ENCODE measurements at regions not wholly inside any gene's neighbourhood (a gene's known extent, or its start where the extent isn't known, plus 50 kb on each side); places are given as distances from the start of the nearest gene placed in this dataset.

DNA sequence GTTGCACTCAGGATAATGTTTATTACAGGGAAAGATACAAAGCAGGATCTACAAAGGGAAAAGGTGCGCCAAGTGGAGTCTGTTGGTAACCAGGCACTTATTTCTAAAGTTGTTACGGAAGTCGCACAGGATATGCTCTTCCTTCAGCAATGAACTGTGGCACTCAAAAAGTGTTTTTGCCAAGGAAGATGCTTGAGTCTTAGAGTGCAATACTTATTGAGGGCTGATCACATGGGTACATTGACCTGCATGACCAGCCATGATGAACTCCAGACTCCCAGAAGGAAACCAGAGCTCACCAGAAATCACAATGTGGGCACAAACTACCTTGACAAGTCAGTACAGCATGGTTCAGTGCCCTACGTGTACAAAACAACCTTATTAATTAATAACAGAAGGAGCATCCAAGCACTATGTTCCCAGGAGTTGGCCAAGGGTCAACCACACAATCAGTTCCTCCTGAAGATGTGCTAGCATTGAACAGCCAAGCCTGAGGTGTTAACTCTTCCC, 270.7 kb upstream of the TFAP2D start:
- TF ChIP-seq RCOR1 (IDR thresholded peaks at IDR 0.05; ENCODE audit: insufficient replicate concordance, low read length) (no peak), CHD1 (IDR thresholded peaks at IDR 0.05; ENCODE audit: low read depth, low read length) (no peak), BHLHE40 (IDR thresholded peaks at IDR 0.05; ENCODE audit: low read depth, low read length) (no peak), MAFK (IDR thresholded peaks at IDR 0.05; ENCODE audit: low read depth, low read length) (no peak), SMC3 (IDR thresholded peaks at IDR 0.05; ENCODE audit: low read depth, low read length) (no peak), POLR2A (IDR thresholded peaks at IDR 0.05; ENCODE audit: low read depth, low read length) (no peak), MAZ (IDR thresholded peaks at IDR 0.05; ENCODE audit: borderline replicate concordance, low read depth, low read length) (no peak), RAD21 (IDR thresholded peaks at IDR 0.05; ENCODE audit: low read length) (no peak), FOS (IDR thresholded peaks at IDR 0.05; ENCODE audit: low read depth, low read length) (no peak), CEBPB (IDR thresholded peaks at IDR 0.05; ENCODE audit: low read depth, low read length) (no peak), RFX5 (IDR thresholded peaks at IDR 0.05; ENCODE audit: low read depth, low read length) (no peak)
- TF ChIP-seq, protein P1, sequence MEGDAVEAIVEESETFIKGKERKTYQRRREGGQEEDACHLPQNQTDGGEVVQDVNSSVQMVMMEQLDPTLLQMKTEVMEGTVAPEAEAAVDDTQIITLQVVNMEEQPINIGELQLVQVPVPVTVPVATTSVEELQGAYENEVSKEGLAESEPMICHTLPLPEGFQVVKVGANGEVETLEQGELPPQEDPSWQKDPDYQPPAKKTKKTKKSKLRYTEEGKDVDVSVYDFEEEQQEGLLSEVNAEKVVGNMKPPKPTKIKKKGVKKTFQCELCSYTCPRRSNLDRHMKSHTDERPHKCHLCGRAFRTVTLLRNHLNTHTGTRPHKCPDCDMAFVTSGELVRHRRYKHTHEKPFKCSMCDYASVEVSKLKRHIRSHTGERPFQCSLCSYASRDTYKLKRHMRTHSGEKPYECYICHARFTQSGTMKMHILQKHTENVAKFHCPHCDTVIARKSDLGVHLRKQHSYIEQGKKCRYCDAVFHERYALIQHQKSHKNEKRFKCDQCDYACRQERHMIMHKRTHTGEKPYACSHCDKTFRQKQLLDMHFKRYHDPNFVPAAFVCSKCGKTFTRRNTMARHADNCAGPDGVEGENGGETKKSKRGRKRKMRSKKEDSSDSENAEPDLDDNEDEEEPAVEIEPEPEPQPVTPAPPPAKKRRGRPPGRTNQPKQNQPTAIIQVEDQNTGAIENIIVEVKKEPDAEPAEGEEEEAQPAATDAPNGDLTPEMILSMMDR (conservative IDR thresholded peaks at IDR 0.05; ENCODE audit: low read depth, low read length) = no peak
- TF ChIP-seq, protein P2, sequence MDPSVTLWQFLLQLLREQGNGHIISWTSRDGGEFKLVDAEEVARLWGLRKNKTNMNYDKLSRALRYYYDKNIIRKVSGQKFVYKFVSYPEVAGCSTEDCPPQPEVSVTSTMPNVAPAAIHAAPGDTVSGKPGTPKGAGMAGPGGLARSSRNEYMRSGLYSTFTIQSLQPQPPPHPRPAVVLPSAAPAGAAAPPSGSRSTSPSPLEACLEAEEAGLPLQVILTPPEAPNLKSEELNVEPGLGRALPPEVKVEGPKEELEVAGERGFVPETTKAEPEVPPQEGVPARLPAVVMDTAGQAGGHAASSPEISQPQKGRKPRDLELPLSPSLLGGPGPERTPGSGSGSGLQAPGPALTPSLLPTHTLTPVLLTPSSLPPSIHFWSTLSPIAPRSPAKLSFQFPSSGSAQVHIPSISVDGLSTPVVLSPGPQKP (IDR thresholded peaks at IDR 0.05; ENCODE audit: borderline replicate concordance, low read depth, low read length) = no peak
- TF ChIP-seq, protein P3, sequence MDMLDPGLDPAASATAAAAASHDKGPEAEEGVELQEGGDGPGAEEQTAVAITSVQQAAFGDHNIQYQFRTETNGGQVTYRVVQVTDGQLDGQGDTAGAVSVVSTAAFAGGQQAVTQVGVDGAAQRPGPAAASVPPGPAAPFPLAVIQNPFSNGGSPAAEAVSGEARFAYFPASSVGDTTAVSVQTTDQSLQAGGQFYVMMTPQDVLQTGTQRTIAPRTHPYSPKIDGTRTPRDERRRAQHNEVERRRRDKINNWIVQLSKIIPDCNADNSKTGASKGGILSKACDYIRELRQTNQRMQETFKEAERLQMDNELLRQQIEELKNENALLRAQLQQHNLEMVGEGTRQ (IDR thresholded peaks at IDR 0.05; ENCODE audit: low read depth, low read length) = no peak
- Histone ChIP-seq H3K4ac (ENCODE audit: low read depth, low read length) (no peak overlapping the region), H3K27me3 (ENCODE audit: control insufficient read depth, insufficient read depth, low read length) (no peaks in the 10 kb centered on the region), H2AFZ (replicated peaks; ENCODE audit: low read length, poor library complexity) (no peak overlapping the region), H3K4me2 (ENCODE audit: low read depth, low read length) (no peak overlapping the region), H3K14ac (replicated peaks; ENCODE audit: low read depth, low read length) (no peak overlapping the region), H4K5ac (ENCODE audit: low read depth, low read length) (no peak overlapping the region), H2BK20ac (ENCODE audit: low read depth, low read length) (no peak overlapping the region), H2AK5ac (ENCODE audit: low read depth, low read length) (no peak overlapping the region), H3K23ac (ENCODE audit: low read depth, low read length) (no peak overlapping the region), H3K4me1 (ENCODE audit: control insufficient read depth, insufficient read depth, low read length) (no peaks in the 10 kb centered on the region), H3K36me3 (ENCODE audit: control insufficient read depth, insufficient read depth, low read length) (no peaks in the 10 kb centered on the region), H3K18ac (ENCODE audit: low read depth, low read length) (no peak overlapping the region), H3K9me1 (ENCODE audit: insufficient read depth, low read length) (no peaks in the 10 kb centered on the region), H3K27ac (ENCODE audit: insufficient read depth, low read length) (no peak overlapping the region), H2BK120ac (ENCODE audit: low read depth, low read length) (no peak overlapping the region), H4K20me1 (ENCODE audit: insufficient read depth, low read length) (no peaks in the 10 kb centered on the region), H3K4me3 (ENCODE audit: insufficient read depth, low read depth, low read length) (no peak overlapping the region), H3K56ac (ENCODE audit: extremely low read depth, insufficient read depth, low read length) (no peak overlapping the region), H3K79me1 (ENCODE audit: low read depth in 1 of 2, low read length in 2 of 2) (no peaks in the 10 kb centered on the region), H2BK5ac (ENCODE audit: low read depth, low read length, poor library complexity, severe bottlenecking) (no peak overlapping the region), H2AK9ac (replicated peaks; ENCODE audit: low read depth, low read length, poor library complexity) (no peak overlapping the region), H2BK15ac (ENCODE audit: low read depth, low read length) (no peak overlapping the region), H3K9ac (ENCODE audit: low read depth, low read length) (no peak overlapping the region), H4K91ac (ENCODE audit: insufficient read depth, low read depth, low read length) (no peak overlapping the region), H4K8ac (ENCODE audit: low read depth in 2 of 2, low read length in 2 of 2) (no peak overlapping the region), H3K9me3 (ENCODE audit: control insufficient read depth, insufficient read depth, low read length) (no peaks in the 10 kb centered on the region)
- CTCF ChIA-PET = no interaction called here
- POLR2A ChIA-PET (ENCODE audit: unreplicated experiment) = no interaction called here
- intact Hi-C loops (cut with micrococcal nuclease) (no loop called here), dilution Hi-C loops (cut with HindIII; ENCODE audit: low sequenced_read_pairs, unreplicated experiment) (no loop called here), in situ Hi-C loops (cut with MboI; ENCODE audit: low sequenced_read_pairs) (no loop called here)
- ATAC-seq (ENCODE audit: low read depth) = no peak
- BruUV-seq (replicated peaks) = no TSS peak
- WGBS, 2 experiments (ENCODE audit: extremely low coverage in 2 of 2, insufficient read length in 1 of 2) = 100% methylated on average over 1 of the region's 4 CpGs; no CpG with 5 or more reads in 1 of the 2 experiments
- DNase-seq = no peak
